Kidney epithelial cell (primary cell): ENCODE measurements at regions not wholly inside any gene's neighbourhood (a gene's known extent, or its start where the extent isn't known, plus 50 kb on each side); places are given as distances from the start of the nearest gene placed in this dataset.

Experiments used
- DNase-seq: peaks from one replicate; pipeline ENCODE4 v3.0.0-alpha.2; 2010; ENCODE audit warnings: low read depth
- H3K27me3 ChIP-seq: 2 replicates; pipeline ENCODE4 v1.6.0; 2011; ENCODE audit warnings: low read length; ENCODE audit not compliant: control insufficient read depth, insufficient read depth
- H3K36me3 ChIP-seq: 2 replicates; pipeline ENCODE4 v1.5.1; 2011; ENCODE audit warnings: low read length; ENCODE audit not compliant: control insufficient read depth, insufficient read depth
- H3K4me3 ChIP-seq: 2 replicates; pipeline ENCODE4 v1.5.1; 2011; ENCODE audit warnings: low read depth, mild to moderate bottlenecking, control low read depth, low read length
- CTCF ChIP-seq: IDR thresholded peaks from 2 replicates; pipeline ENCODE4 v1.5.1; 2011; ENCODE audit warnings: mild to moderate bottlenecking, moderate library complexity, low read length, control low read depth, inconsistent platforms; ENCODE audit not compliant: insufficient read depth, poor library complexity, severe bottlenecking

GRCh38 chr4:104210420-104210819 lies 284.3 kb downstream of the CXXC4 start:
- no peak for DNase-seq
- Histone ChIP-seq H3K27me3 (no peaks in the 10 kb centered on the region), H3K36me3 (no peaks in the 10 kb centered on the region), H3K4me3 (no peak overlapping the region)
- no peak for TF ChIP-seq CTCF

GRCh38 chr4:104206784-104207183 lies 287.9 kb downstream of the CXXC4 start:
- Histone ChIP-seq H3K36me3 (no peaks in the 10 kb centered on the region), H3K4me3 (no peak overlapping the region), H3K27me3 (no peaks in the 10 kb centered on the region)
- DNase-seq: no peak
- no peak for TF ChIP-seq CTCF

- Histone ChIP-seq H3K4me3 (no peak overlapping the region), H3K27me3 (no peaks in the 10 kb centered on the region), H3K36me3 (no peaks in the 10 kb centered on the region)
- no peak for DNase-seq
- no peak for TF ChIP-seq CTCF
Measured at GRCh38 chr4:104205116-104205515, 289.6 kb downstream of the CXXC4 start.

- no peak for TF ChIP-seq CTCF
- no peak overlapping the region for H3K4me3 ChIP-seq
- H3K36me3 ChIP-seq: no peaks in the 10 kb centered on the region
- DNase-seq: no peak
- H3K27me3 ChIP-seq: no peaks in the 10 kb centered on the region
Measured at GRCh38 chr4:104188301-104188700, 306.4 kb downstream of the CXXC4 start.

GRCh38 chr4:104169437-104169836 lies 325.3 kb downstream of the CXXC4 start:
- no peak for TF ChIP-seq CTCF
- Histone ChIP-seq H3K4me3 (no peak overlapping the region), H3K27me3 (no peaks in the 10 kb centered on the region), H3K36me3 (no peaks in the 10 kb centered on the region)
- no peak for DNase-seq

GRCh38 chr4:104166749-104167148 lies 327.9 kb downstream of the CXXC4 start:
- Histone ChIP-seq H3K4me3 (no peak overlapping the region), H3K27me3 (no peaks in the 10 kb centered on the region), H3K36me3 (no peaks in the 10 kb centered on the region)
- TF ChIP-seq CTCF: no peak
- DNase-seq: no peak
